ENCODE measurements at regions not wholly inside any gene's neighbourhood (a gene's known extent, or its start where the extent isn't known, plus 50 kb on each side); places are given as distances from the start of the nearest gene placed in this dataset.
"Not testable (repeated sequence)": the region's sequence is repeated elsewhere in the genome, so short reads cannot be mapped to it uniquely, and the experiment has no call there.

DNA sequence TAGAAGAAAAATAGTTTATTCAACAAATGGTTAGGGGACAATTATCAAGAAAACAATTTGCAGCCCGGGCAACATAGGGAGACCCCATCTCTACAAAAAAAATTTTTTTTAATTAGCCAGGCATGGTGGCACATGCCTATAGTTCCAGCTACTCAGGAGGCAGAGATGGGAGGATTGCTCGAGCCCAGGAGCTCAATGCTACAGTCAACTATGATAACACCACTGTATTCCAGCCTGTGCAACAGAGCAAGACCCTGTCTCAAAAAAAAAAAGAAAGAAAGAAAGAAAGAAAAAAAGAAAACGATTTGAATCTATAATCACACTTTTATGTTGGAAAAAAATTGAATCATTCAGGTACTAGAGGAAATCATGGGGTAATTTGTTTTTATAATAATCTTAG is 185.1 kb downstream of the MTCL1 start:
- TF ChIP-seq POLR2A (IDR thresholded peaks at IDR 0.05; ENCODE audit: low read length); GATA1 (IDR thresholded peaks at IDR 0.05; ENCODE audit: low read depth, low read length): not testable (repeated sequence)

Measured in erythroblast (primary cell).